Sigmoid colon (tissue), 6 donors: ENCODE measurements at regions not wholly inside any gene's neighbourhood (a gene's known extent, or its start where the extent isn't known, plus 50 kb on each side); places are given as distances from the start of the nearest gene placed in this dataset.

Experiments used
- DNase-seq: peaks from one replicate; pipeline ENCODE4 v3.0.0-alpha.2; 2019
- H3K27ac ChIP-seq, 4 donors: fragments of 200-600 bp; sonication (generic); one replicate each; pipeline ENCODE4 v1.5.1; 2016 to 2019; ENCODE audit warnings: mild to moderate bottlenecking in 1 of 4
- H3K27me3 ChIP-seq, 3 donors: fragments of 200-600 bp; sonication (generic); one replicate each; pipeline ENCODE4 v1.5.1; 2019; ENCODE audit warnings: mild to moderate bottlenecking in 1 of 3
- H3K36me3 ChIP-seq, 4 donors: fragments of 200-600 bp; sonication (generic); one replicate each; pipeline ENCODE4 v1.5.1; 2016 to 2019
- H3K4me1 ChIP-seq, 4 donors: fragments of 200-600 bp; sonication (generic); one replicate each; pipeline ENCODE4 v1.5.1; 2017 to 2019
- H3K4me3 ChIP-seq, 4 donors: fragments of 200-600 bp; sonication (generic); one replicate each; pipeline ENCODE4 v1.5.1; 2017 to 2019; ENCODE audit warnings: mild to moderate bottlenecking in 2 of 4, moderate library complexity in 1 of 4
- H3K9me3 ChIP-seq, 4 donors: fragments of 200-600 bp in 3 of 4; sonication (generic) in 3 of 4; one replicate each; pipeline versions ENCODE4 v1.5.1 to v1.6.1; 2013 to 2019
- EP300 ChIP-seq, 4 donors: sonication (generic); formaldehyde crosslinking; IDR thresholded peaks; one replicate each; pipeline ENCODE4 v1.6.1; 2017; ENCODE audit warnings: antibody characterized with exemption in 4 of 4
- POLR2A ChIP-seq, 2 donors: fragments of 450-650 bp; IDR thresholded peaks; one replicate each; pipeline ENCODE4 v1.6.1; 2016; ENCODE audit warnings: antibody characterized with exemption in 2 of 2, mild to moderate bottlenecking in 2 of 2, moderate library complexity in 2 of 2
- POLR2AphosphoS5 ChIP-seq, 4 donors: sonication (generic); formaldehyde crosslinking; IDR thresholded peaks; one replicate each; pipeline ENCODE4 v1.6.1; 2017; ENCODE audit warnings: antibody characterized with exemption in 4 of 4
- WGBS, 2 donors: extraction: QIAGEN DNeasy Blood & Tissue Kit; methylation state at CpG; one replicate each; pipeline ENCODE4 v1.1.7; 2013; 5-methylcytosine and 5-hydroxymethylcytosine counted together
- intact Hi-C: fragments of 100-400 bp; cut with DNase I; formaldehyde crosslinking; loops from one replicate; pipeline ENCODE4 v1.15.1; 2023
- TF ChIP-seq, protein P1 (sequence below), 4 experiments: fragments of 450-650 bp in 3 of 4; fragments of 200-600 bp in 1 of 4; IDR thresholded peaks; one replicate each; pipeline ENCODE4 v1.5.1; 2016 to 2019; ENCODE audit warnings: antibody characterized with exemption in 4 of 4, mild to moderate bottlenecking in 3 of 4, moderate library complexity in 2 of 4
- donor health status: healthy with polysubstance abuse.
- donor health status: healthy.

DNA sequence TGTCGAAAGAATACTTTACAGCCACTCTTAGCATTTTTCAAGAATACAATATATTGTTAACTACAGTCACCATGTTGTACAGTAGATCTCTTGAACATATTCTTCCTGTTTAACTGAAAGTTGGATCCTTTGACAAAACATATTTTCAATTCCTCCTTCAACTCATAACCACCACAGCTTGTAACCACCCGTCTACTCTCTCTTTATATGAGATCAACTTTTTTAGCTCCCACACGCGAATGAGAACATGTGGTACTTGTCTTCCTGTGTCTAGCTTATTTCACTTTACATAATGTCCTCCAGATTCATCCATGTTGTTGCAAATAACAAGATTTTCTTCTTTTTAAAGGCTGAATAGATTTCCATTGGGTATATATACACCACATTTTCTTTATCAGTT is 338.3 kb upstream of the IGFBP7 start:
- WGBS, 2 donors = 81 to 86% methylated on average over 4 of the region's 4 CpGs
- DNase-seq = no peak
- TF ChIP-seq POLR2AphosphoS5 (IDR thresholded peaks at IDR 0.05) (no peak), EP300 (IDR thresholded peaks at IDR 0.05) (no peak), POLR2A (IDR thresholded peaks at IDR 0.05) (no peak)
- TF ChIP-seq, protein P1, sequence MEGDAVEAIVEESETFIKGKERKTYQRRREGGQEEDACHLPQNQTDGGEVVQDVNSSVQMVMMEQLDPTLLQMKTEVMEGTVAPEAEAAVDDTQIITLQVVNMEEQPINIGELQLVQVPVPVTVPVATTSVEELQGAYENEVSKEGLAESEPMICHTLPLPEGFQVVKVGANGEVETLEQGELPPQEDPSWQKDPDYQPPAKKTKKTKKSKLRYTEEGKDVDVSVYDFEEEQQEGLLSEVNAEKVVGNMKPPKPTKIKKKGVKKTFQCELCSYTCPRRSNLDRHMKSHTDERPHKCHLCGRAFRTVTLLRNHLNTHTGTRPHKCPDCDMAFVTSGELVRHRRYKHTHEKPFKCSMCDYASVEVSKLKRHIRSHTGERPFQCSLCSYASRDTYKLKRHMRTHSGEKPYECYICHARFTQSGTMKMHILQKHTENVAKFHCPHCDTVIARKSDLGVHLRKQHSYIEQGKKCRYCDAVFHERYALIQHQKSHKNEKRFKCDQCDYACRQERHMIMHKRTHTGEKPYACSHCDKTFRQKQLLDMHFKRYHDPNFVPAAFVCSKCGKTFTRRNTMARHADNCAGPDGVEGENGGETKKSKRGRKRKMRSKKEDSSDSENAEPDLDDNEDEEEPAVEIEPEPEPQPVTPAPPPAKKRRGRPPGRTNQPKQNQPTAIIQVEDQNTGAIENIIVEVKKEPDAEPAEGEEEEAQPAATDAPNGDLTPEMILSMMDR (IDR thresholded peaks at IDR 0.05) = no peak

DNA sequence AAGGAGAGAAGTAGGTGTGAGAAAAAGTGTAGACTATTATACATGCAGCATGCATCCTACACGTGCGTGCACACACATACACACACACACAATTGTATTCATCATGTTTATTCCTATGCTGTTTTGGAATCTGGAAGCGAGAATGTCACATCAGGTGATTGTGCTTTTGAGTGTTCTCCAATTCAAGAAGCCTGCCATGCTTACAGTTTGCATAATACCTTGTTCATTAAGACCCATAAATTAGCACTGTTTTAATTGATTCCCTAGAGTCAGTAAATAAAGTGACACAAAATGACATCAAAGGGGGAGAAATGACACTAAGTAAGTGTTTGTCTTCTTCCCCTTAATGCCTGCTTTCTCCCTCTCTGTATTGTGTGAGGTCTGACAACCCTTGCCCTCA is 336.1 kb upstream of the IGFBP7 start:
- 81 to 83% methylated on average over 3 of the region's 3 CpGs for WGBS, 2 donors
- DNase-seq = no peak

More for the DNA sequence above, 338.3 kb upstream of the IGFBP7 start:
- Histone ChIP-seq H3K36me3 (no peaks in the 10 kb centered on the region), H3K4me1 (no peaks in the 10 kb centered on the region), H3K4me3 (no peak overlapping the region), H3K27me3 (no peaks in the 10 kb centered on the region), H3K27ac (no peak overlapping the region), H3K9me3 (peaks cover 0 to 3% (median 0%) of the 10 kb centered on the region in 4 donors)
- intact Hi-C loops = no loop called here

DNA sequence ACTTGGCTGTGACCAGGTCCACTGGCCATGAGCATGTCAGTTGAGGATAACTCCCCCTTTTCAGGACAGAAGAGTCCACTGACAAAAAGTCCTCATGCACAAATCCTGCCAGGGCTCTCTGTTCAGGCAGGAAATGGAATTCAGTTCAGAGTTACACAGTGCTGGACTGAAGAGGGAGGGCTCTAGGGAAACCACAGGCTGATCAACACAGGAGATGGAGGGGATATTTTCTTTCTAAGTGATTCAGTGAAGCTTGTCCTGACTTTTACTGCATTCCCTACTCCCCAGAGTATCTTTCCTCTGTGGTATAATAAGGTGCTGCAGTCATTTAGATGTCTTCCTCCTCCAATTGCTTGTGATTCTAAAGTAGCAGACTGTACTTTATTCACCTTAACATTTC is 335.5 kb upstream of the IGFBP7 start:
- TF ChIP-seq, protein P1 (IDR thresholded peaks at IDR 0.05) = no peak
- TF ChIP-seq EP300 (IDR thresholded peaks at IDR 0.05) (no peak), POLR2AphosphoS5 (IDR thresholded peaks at IDR 0.05) (no peak), POLR2A (IDR thresholded peaks at IDR 0.05) (no peak)
- H3K9me3 ChIP-seq = no peaks in the 10 kb centered on the region
- no peaks in the 10 kb centered on the region for H3K27me3 ChIP-seq
- H3K36me3 ChIP-seq = no peaks in the 10 kb centered on the region
- intact Hi-C loops = no loop called here
- peaks cover 0 to 8% (median 3%) of the 10 kb centered on the region in 4 donors for H3K4me1 ChIP-seq
- H3K4me3 ChIP-seq = no peak overlapping the region
- no peak overlapping the region for H3K27ac ChIP-seq
- no peak for DNase-seq

More for the DNA sequence above, 336.1 kb upstream of the IGFBP7 start:
- no peaks in the 10 kb centered on the region for H3K36me3 ChIP-seq
- H3K4me1 ChIP-seq = peaks cover 0 to 8% (median 3%) of the 10 kb centered on the region in 4 donors
- H3K27me3 ChIP-seq = no peaks in the 10 kb centered on the region
- no peak overlapping the region for H3K27ac ChIP-seq
- no peaks in the 10 kb centered on the region for H3K9me3 ChIP-seq
- TF ChIP-seq EP300 (IDR thresholded peaks at IDR 0.05) = no peak
- TF ChIP-seq, protein P1 (IDR thresholded peaks at IDR 0.05) = no peak
- TF ChIP-seq POLR2AphosphoS5 (IDR thresholded peaks at IDR 0.05) = no peak
- no peak for TF ChIP-seq POLR2A (IDR thresholded peaks at IDR 0.05)
- no peak overlapping the region for H3K4me3 ChIP-seq
- intact Hi-C loops = no loop called here

DNA sequence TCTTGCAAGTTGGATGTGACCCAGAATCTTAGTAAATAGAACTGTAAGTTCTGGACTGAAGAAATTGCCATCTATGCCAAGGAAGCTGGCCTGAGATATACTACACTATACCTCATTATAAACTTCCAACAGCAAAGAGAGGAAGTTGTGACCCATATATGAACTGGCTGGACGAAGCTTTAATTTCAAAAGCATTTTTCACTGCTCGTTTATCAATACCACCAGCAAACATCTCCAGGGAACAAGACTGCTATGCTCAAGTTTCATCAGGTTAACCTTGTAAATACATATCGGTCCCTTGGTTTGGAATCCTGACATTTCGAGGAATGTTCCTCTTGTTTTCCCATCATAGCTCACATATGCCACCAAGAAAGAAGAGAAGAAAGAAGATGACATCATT is 334.5 kb upstream of the IGFBP7 start:
- 77 to 78% methylated on average over 4 of the region's 4 CpGs for WGBS, 2 donors

More for the DNA sequence above, 334.5 kb upstream of the IGFBP7 start:
- H3K4me1 ChIP-seq = peaks cover 0 to 8% (median 3%) of the 10 kb centered on the region in 4 donors
- TF ChIP-seq POLR2A (IDR thresholded peaks at IDR 0.05) = no peak
- no peak for TF ChIP-seq EP300 (IDR thresholded peaks at IDR 0.05)
- TF ChIP-seq, protein P1 (IDR thresholded peaks at IDR 0.05) = no peak
- TF ChIP-seq POLR2AphosphoS5 (IDR thresholded peaks at IDR 0.05) = no peak
- intact Hi-C loops = no loop called here
- H3K36me3 ChIP-seq = no peaks in the 10 kb centered on the region
- no peak for DNase-seq
- no peak overlapping the region for H3K27ac ChIP-seq
- no peaks in the 10 kb centered on the region for H3K27me3 ChIP-seq
- H3K9me3 ChIP-seq = no peaks in the 10 kb centered on the region
- no peak overlapping the region for H3K4me3 ChIP-seq
